BLaER1 treated with 17β-estradiol and CSF1 and Interleukin-3, amounts not matched to agents 10 nM and 100 nM (cell line): ENCODE measurements at regions not wholly inside any gene's neighbourhood (a gene's known extent, or its start where the extent isn't known, plus 50 kb on each side); places are given as distances from the start of the nearest gene placed in this dataset.

ENCODE experiments used
- H3K27ac ChIP-seq, 11 experiments: shearing (Covaris generic); formaldehyde crosslinking; 2 replicates each; pipeline ENCODE4 v1.8.1; 2022
- H3K27me3 ChIP-seq, 11 experiments: shearing (Covaris generic); formaldehyde crosslinking; 2 replicates each; pipeline ENCODE4 v1.8.1; 2022
- H3K36me3 ChIP-seq, 11 experiments: shearing (Covaris generic); formaldehyde crosslinking; 2 replicates each; pipeline ENCODE4 v1.8.1; 2022
- H3K4me1 ChIP-seq, 10 experiments: shearing (Covaris generic); formaldehyde crosslinking; 2 replicates each; pipeline ENCODE4 v1.8.1; 2022
- H3K4me2 ChIP-seq, 11 experiments: shearing (Covaris generic); formaldehyde crosslinking; 2 replicates each; pipeline ENCODE4 v1.8.1; 2022
- H3K4me3 ChIP-seq, 10 experiments: shearing (Covaris generic); formaldehyde crosslinking; 2 replicates each; pipeline ENCODE4 v1.8.1; 2022
- H3K9ac ChIP-seq, 11 experiments: shearing (Covaris generic); formaldehyde crosslinking; 2 replicates each; pipeline ENCODE4 v1.8.1; 2022
- H3K9me3 ChIP-seq, 11 experiments: shearing (Covaris generic); formaldehyde crosslinking; replicated peaks in 1 of 11; 2 replicates each; pipeline ENCODE4 v1.8.1; 2022
- H4K20me1 ChIP-seq, 11 experiments: shearing (Covaris generic); formaldehyde crosslinking; 2 replicates each; pipeline ENCODE4 v1.8.1; 2022
- Cebpa-rat ChIP-seq, 11 experiments: shearing (Covaris generic); IDR thresholded peaks; 2 replicates each; pipeline ENCODE4 v1.8.1; 2022

GRCh38 chr11:92670308-92670890, 299.1 kb upstream of the MTNR1B start:
- H3K4me1 ChIP-seq, result no peaks in the 10 kb centered on the region
- H3K4me2 ChIP-seq, result no peak overlapping the region
- no peaks in the 10 kb centered on the region for H4K20me1 ChIP-seq
- H3K9ac ChIP-seq, result no peak overlapping the region
- no peaks in the 10 kb centered on the region for H3K9me3 ChIP-seq
- no peak for TF ChIP-seq Cebpa-rat (IDR thresholded peaks at IDR 0.05)
- H3K4me3 ChIP-seq, result no peak overlapping the region
- no peak overlapping the region for H3K27ac ChIP-seq
- H3K36me3 ChIP-seq, result no peaks in the 10 kb centered on the region
- H3K27me3 ChIP-seq, result no peaks in the 10 kb centered on the region

GRCh38 chr11:92671081-92671480, 298.4 kb upstream of the MTNR1B start:
- H3K27ac ChIP-seq, result no peak overlapping the region

GRCh38 chr11:92675303-92675702, 294.1 kb upstream of the MTNR1B start:
- Histone ChIP-seq H3K4me3 (no peak overlapping the region), H3K9me3 (peaks cover 0 to 13% (median 10%) of the 10 kb centered on the region in 11 experiments; a peak in 15 of 22 replicates), H3K36me3 (no peaks in the 10 kb centered on the region), H3K4me1 (no peaks in the 10 kb centered on the region), H3K4me2 (no peak overlapping the region), H4K20me1 (no peaks in the 10 kb centered on the region), H3K9ac (no peak overlapping the region), H3K27ac (no peak overlapping the region), H3K27me3 (no peaks in the 10 kb centered on the region)
- no peak for TF ChIP-seq Cebpa-rat (IDR thresholded peaks at IDR 0.05)

More at GRCh38 chr11:92671081-92671480, 298.4 kb upstream of the MTNR1B start:
- Histone ChIP-seq H3K4me3 (no peak overlapping the region), H3K4me2 (no peak overlapping the region), H3K9ac (no peak overlapping the region), H3K9me3 (no peaks in the 10 kb centered on the region), H3K27me3 (no peaks in the 10 kb centered on the region), H3K4me1 (no peaks in the 10 kb centered on the region), H4K20me1 (no peaks in the 10 kb centered on the region), H3K36me3 (no peaks in the 10 kb centered on the region)
- TF ChIP-seq Cebpa-rat (IDR thresholded peaks at IDR 0.05), result no peak

- no peak overlapping the region for H3K4me2 ChIP-seq
- no peaks in the 10 kb centered on the region for H3K4me1 ChIP-seq
- peaks cover 0 to 13% (median 10%) of the 10 kb centered on the region in 11 experiments; a peak in 15 of 22 replicates for H3K9me3 ChIP-seq
These were observed 293.6 kb upstream of the MTNR1B start for GRCh38 chr11:92675810-92676209.

GRCh38 chr11:92678008-92678611, 291.3 kb upstream of the MTNR1B start:
- Histone ChIP-seq H4K20me1 (no peaks in the 10 kb centered on the region), H3K4me1 (peaks cover 0 to 7% (median 6%) of the 10 kb centered on the region in 10 experiments; a peak in 7 of 20 replicates), H3K27ac (no peak overlapping the region), H3K36me3 (no peaks in the 10 kb centered on the region), H3K9ac (no peak overlapping the region), H3K4me2 (no peak overlapping the region), H3K9me3 (peaks cover 0 to 13% (median 10%) of the 10 kb centered on the region in 11 experiments; a peak in 15 of 22 replicates), H3K4me3 (no peak overlapping the region), H3K27me3 (no peaks in the 10 kb centered on the region)
- no peak for TF ChIP-seq Cebpa-rat (IDR thresholded peaks at IDR 0.05)

More at GRCh38 chr11:92675810-92676209, 293.6 kb upstream of the MTNR1B start:
- Histone ChIP-seq H3K36me3 (no peaks in the 10 kb centered on the region), H3K9ac (no peak overlapping the region), H3K4me3 (no peak overlapping the region), H3K27ac (no peak overlapping the region), H3K27me3 (no peaks in the 10 kb centered on the region), H4K20me1 (no peaks in the 10 kb centered on the region)
- no peak for TF ChIP-seq Cebpa-rat (IDR thresholded peaks at IDR 0.05)

- no peak for TF ChIP-seq Cebpa-rat (IDR thresholded peaks at IDR 0.05)
- Histone ChIP-seq H3K9ac (no peak overlapping the region), H3K4me1 (peaks cover 0 to 7% (median 6%) of the 10 kb centered on the region in 10 experiments; a peak in 7 of 20 replicates), H3K9me3 (peaks cover 0 to 13% (median 10%) of the 10 kb centered on the region in 11 experiments; a peak in 15 of 22 replicates), H3K4me3 (no peak overlapping the region), H3K27me3 (no peaks in the 10 kb centered on the region), H3K4me2 (peak overlapping the region in 6 of 11 experiments; percentile 0 to 26 (median 3); a peak in 3 of 22 replicates), H3K27ac (no peak overlapping the region), H3K36me3 (no peaks in the 10 kb centered on the region), H4K20me1 (no peaks in the 10 kb centered on the region)
These were observed 287.9 kb upstream of the MTNR1B start for GRCh38 chr11:92681586-92681985.

- peak overlapping the region in 5 of 11 experiments; percentile 0 to 26 (median 4); a peak in 2 of 22 replicates for H3K4me2 ChIP-seq
- no peak overlapping the region for H3K27ac ChIP-seq
- no peaks in the 10 kb centered on the region for H3K27me3 ChIP-seq
- peaks cover 0 to 7% (median 6%) of the 10 kb centered on the region in 10 experiments; a peak in 7 of 20 replicates for H3K4me1 ChIP-seq
- H3K4me3 ChIP-seq, result no peak overlapping the region
- no peak overlapping the region for H3K9ac ChIP-seq
- H3K9me3 ChIP-seq, result peaks cover 0 to 13% (median 10%) of the 10 kb centered on the region in 11 experiments; a peak in 15 of 22 replicates
- H4K20me1 ChIP-seq, result no peaks in the 10 kb centered on the region
- no peak for TF ChIP-seq Cebpa-rat (IDR thresholded peaks at IDR 0.05)
- no peaks in the 10 kb centered on the region for H3K36me3 ChIP-seq
These were observed 287.3 kb upstream of the MTNR1B start for GRCh38 chr11:92682136-92682535.

- Histone ChIP-seq H3K9me3 (peaks cover 0 to 5% (median 4%) of the 10 kb centered on the region in 11 experiments; a peak in 15 of 22 replicates), H3K36me3 (no peaks in the 10 kb centered on the region), H4K20me1 (no peaks in the 10 kb centered on the region), H3K27ac (no peak overlapping the region), H3K27me3 (no peaks in the 10 kb centered on the region), H3K4me2 (no peak overlapping the region), H3K4me3 (no peak overlapping the region), H3K4me1 (peaks cover 0 to 7% (median 6%) of the 10 kb centered on the region in 10 experiments; a peak in 7 of 20 replicates), H3K9ac (no peak overlapping the region)
- no peak for TF ChIP-seq Cebpa-rat (IDR thresholded peaks at IDR 0.05)
These were observed 286.5 kb upstream of the MTNR1B start for GRCh38 chr11:92682952-92683351.

GRCh38 chr11:92685049-92685448, 284.4 kb upstream of the MTNR1B start:
- H3K4me2 ChIP-seq, result no peak overlapping the region
- no peak overlapping the region for H3K9ac ChIP-seq
- peaks cover 0 to 7% (median 6%) of the 10 kb centered on the region in 10 experiments; a peak in 7 of 20 replicates for H3K4me1 ChIP-seq
- H3K27ac ChIP-seq, result no peak overlapping the region
- no peaks in the 10 kb centered on the region for H3K27me3 ChIP-seq
- H3K9me3 ChIP-seq, result no peaks in the 10 kb centered on the region; a peak in 2 of 22 replicates
- no peak for TF ChIP-seq Cebpa-rat (IDR thresholded peaks at IDR 0.05)
- no peaks in the 10 kb centered on the region for H4K20me1 ChIP-seq
- H3K36me3 ChIP-seq, result no peaks in the 10 kb centered on the region
- no peak overlapping the region for H3K4me3 ChIP-seq
